ENCODE measurements at regions not wholly inside any gene's neighbourhood (a gene's known extent, or its start where the extent isn't known, plus 50 kb on each side); places are given as distances from the start of the nearest gene placed in this dataset.
"Not testable (repeated sequence)": the region's sequence is repeated elsewhere in the genome, so short reads cannot be mapped to it uniquely, and the experiment has no call there.

DNA sequence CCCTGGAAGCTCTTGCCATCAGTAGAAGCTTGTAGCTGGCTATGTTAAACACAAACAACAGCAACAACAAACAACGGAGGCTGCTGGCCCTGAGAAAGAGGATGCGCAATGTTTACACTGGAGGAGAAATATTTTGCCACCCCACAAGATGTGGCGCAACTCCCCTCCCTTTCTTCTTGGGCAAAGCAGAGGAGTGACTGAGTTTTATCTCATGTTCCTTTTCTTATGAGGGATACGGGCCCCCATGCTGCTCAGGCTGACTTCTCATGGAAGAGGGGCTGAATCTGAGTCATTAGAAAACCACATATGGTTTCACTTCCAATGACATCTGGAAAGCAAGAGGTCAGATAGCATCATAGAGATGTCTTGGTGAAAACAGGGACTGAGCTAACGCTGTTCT is 75.9 kb upstream of the HDDC2 start:
- Mint-ChIP-seq H3K27ac (no peak overlapping the region), H3K36me3 (ENCODE audit: low read depth) (no peaks in the 10 kb centered on the region), H3K27me3 (ENCODE audit: low read depth) (peaks cover 25% of the 10 kb centered on the region), H3K4me3 (no peak overlapping the region), H3K9me3 (no peaks in the 10 kb centered on the region), H3K4me1 (ENCODE audit: low read depth) (no peaks in the 10 kb centered on the region)
- intact Hi-C loops (cut with micrococcal nuclease), result no loop called here
- no peak for DNase-seq
- CTCF ChIA-PET, result no interaction called here

DNA sequence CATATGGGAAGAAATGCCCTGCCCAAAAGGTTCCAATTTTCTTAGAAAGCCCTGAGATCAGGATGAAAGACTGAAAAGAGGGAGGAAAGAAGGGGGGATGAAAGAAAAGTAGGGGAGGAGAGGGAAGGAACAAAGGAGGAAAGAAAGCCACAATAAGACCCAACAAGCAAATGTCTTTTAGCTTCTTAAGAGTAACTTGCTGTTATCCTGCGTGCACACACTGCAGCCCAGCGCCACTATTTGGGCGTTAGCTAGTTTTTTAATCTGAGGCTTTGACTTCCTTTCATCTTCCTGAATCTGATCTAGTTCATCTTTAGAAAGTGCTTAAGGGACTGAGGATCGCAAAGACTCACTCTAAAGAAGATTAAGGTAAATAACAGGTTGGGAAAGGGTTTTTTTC is 77.4 kb upstream of the HDDC2 start:
- intact Hi-C loops (cut with micrococcal nuclease), result no loop called here
- Mint-ChIP-seq H3K4me3 (no peak overlapping the region), H3K4me1 (ENCODE audit: low read depth) (no peaks in the 10 kb centered on the region), H3K9me3 (no peaks in the 10 kb centered on the region), H3K27ac (no peak overlapping the region), H3K27me3 (ENCODE audit: low read depth) (peaks cover 23% of the 10 kb centered on the region), H3K36me3 (ENCODE audit: low read depth) (no peaks in the 10 kb centered on the region)
- DNase-seq, result no peak
- CTCF ChIA-PET, result no interaction called here

GRCh38 chr6:125380474-125380873 is 78.7 kb upstream of the HDDC2 start:
- Mint-ChIP-seq H3K4me3 (no peak overlapping the region), H3K36me3 (ENCODE audit: low read depth) (no peaks in the 10 kb centered on the region), H3K27me3 (ENCODE audit: low read depth) (peaks cover 18% of the 10 kb centered on the region), H3K27ac (no peak overlapping the region), H3K9me3 (no peaks in the 10 kb centered on the region), H3K4me1 (ENCODE audit: low read depth) (no peaks in the 10 kb centered on the region)
- CTCF ChIA-PET, result no interaction called here
- DNase-seq, result no peak
- intact Hi-C loops (cut with micrococcal nuclease), result no loop called here

DNA sequence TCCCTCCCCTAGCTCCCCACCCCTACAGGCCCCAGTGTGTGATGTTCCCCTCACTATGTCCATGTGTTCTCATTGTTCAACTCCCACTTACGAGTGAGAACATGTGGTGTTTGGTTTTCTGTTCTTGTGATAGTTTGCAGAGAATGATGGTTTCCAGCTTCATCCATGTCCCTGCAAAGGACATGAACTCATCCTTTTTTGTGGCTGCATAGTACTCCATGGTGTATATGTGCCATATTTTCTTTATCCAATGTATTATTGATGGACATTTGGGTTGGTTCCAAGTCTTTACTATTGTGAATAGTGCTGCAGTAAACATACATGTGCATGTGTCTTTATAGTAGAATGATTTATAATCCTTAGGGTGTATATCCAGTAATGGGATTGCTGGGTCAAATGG is 84.6 kb upstream of the HDDC2 start:
- H3K4me1 Mint-ChIP-seq (ENCODE audit: low read depth); H3K4me3 Mint-ChIP-seq; CTCF ChIA-PET; H3K27ac Mint-ChIP-seq; DNase-seq; H3K36me3 Mint-ChIP-seq (ENCODE audit: low read depth); intact Hi-C loops (cut with micrococcal nuclease); H3K9me3 Mint-ChIP-seq: not testable (repeated sequence)
- peaks cover 11% of the 10 kb centered on the region for H3K27me3 Mint-ChIP-seq (ENCODE audit: low read depth)

DNA sequence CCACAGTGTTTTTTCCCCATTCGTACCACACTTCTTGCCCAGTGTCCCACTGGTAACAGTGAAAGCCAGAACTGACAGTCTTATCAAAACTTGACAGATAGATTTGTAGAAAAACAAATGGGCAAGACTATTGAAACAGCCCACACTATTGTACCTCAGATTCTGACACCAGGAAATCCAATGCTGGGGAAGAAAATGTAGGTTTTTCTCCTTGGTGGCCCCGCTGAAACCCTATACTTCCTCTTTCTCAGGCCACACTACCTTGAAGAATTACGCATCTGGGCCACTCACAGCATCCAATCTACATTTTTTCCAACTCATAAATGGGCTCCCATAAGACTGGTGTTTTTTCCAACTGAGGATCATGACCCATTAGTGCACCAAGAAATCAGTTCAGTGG is 90.9 kb upstream of the HDDC2 start:
- Mint-ChIP-seq H3K27ac (no peak overlapping the region), H3K36me3 (ENCODE audit: low read depth) (no peaks in the 10 kb centered on the region), H3K27me3 (ENCODE audit: low read depth) (peaks cover 16% of the 10 kb centered on the region), H3K4me1 (ENCODE audit: low read depth) (no peaks in the 10 kb centered on the region), H3K9me3 (no peaks in the 10 kb centered on the region), H3K4me3 (no peak overlapping the region)
- no peak for DNase-seq
- intact Hi-C loops (cut with micrococcal nuclease), result no loop called here
- CTCF ChIA-PET, result interaction anchor here (0.5 kb wide), 1 partner anchor 18 kb away, joined by 6 read pairs; no protein-coding TSS in a partner anchor

GRCh38 chr6:125393449-125393858 is 91.7 kb upstream of the HDDC2 start:
- Mint-ChIP-seq H3K9me3 (no peaks in the 10 kb centered on the region), H3K36me3 (ENCODE audit: low read depth) (no peaks in the 10 kb centered on the region), H3K4me3 (no peak overlapping the region), H3K4me1 (ENCODE audit: low read depth) (no peaks in the 10 kb centered on the region), H3K27ac (no peak overlapping the region), H3K27me3 (ENCODE audit: low read depth) (peaks cover 20% of the 10 kb centered on the region)
- CTCF ChIA-PET, result interaction anchor here (0.5 to 0.6 kb wide), 3 partner anchors 19 to 197 kb away, joined by 3 to 6 read pairs (median 5); no protein-coding TSS in a partner anchor
- intact Hi-C loops (cut with micrococcal nuclease), result no loop called here
- DNase-seq, result no peak

DNA sequence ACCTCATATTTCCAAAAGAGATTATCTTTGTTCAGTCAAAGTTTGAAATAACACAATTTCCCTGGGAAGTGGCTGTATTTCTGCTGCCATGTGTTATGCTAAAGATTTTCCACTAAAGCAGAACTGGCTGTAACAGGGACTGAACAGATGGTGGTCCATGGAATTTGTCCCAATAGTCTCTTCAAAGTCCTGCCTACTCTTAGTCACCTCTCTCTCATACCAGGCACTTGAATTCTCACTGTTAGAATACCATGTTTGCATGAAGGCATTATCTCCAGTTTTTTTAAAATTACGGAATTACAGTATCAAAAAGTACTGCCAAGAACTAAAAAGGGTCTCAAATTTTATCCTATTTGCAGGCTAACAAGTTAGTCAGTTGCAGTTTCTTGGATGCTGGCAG is 105.0 kb upstream of the HDDC2 start:
- no peak overlapping the region for H3K4me3 Mint-ChIP-seq
- H3K27me3 Mint-ChIP-seq (ENCODE audit: low read depth), result peaks cover 12% of the 10 kb centered on the region
- DNase-seq, result no peak
- H3K36me3 Mint-ChIP-seq (ENCODE audit: low read depth), result no peaks in the 10 kb centered on the region
- H3K9me3 Mint-ChIP-seq, result peaks cover 3% of the 10 kb centered on the region
- intact Hi-C loops (cut with micrococcal nuclease), result no loop called here
- H3K27ac Mint-ChIP-seq, result no peak overlapping the region
- no peaks in the 10 kb centered on the region for H3K4me1 Mint-ChIP-seq (ENCODE audit: low read depth)
- CTCF ChIA-PET, result no interaction called here

GRCh38 chr6:125414507-125414906 is 112.7 kb upstream of the HDDC2 start:
- H3K27me3 Mint-ChIP-seq (ENCODE audit: low read depth), result peaks cover 4% of the 10 kb centered on the region
- peaks cover 1% of the 10 kb centered on the region for H3K9me3 Mint-ChIP-seq
- H3K4me1 Mint-ChIP-seq (ENCODE audit: low read depth), result no peaks in the 10 kb centered on the region
- intact Hi-C loops (cut with micrococcal nuclease), result no loop called here
- H3K4me3 Mint-ChIP-seq, result no peak overlapping the region
- H3K36me3 Mint-ChIP-seq (ENCODE audit: low read depth), result no peaks in the 10 kb centered on the region
- no peak for DNase-seq
- CTCF ChIA-PET, result no interaction called here
- no peak overlapping the region for H3K27ac Mint-ChIP-seq

- intact Hi-C loops (cut with micrococcal nuclease), result no loop called here
- Mint-ChIP-seq H3K27me3 (ENCODE audit: low read depth) (peaks cover 2% of the 10 kb centered on the region), H3K36me3 (ENCODE audit: low read depth) (no peaks in the 10 kb centered on the region), H3K9me3 (peaks cover 1% of the 10 kb centered on the region), H3K27ac (no peak overlapping the region), H3K4me1 (ENCODE audit: low read depth) (no peaks in the 10 kb centered on the region), H3K4me3 (no peak overlapping the region)
- no peak for DNase-seq
- CTCF ChIA-PET, result no interaction called here
Observed at GRCh38 chr6:125415913-125416312, 114.1 kb upstream of the HDDC2 start.

DNA sequence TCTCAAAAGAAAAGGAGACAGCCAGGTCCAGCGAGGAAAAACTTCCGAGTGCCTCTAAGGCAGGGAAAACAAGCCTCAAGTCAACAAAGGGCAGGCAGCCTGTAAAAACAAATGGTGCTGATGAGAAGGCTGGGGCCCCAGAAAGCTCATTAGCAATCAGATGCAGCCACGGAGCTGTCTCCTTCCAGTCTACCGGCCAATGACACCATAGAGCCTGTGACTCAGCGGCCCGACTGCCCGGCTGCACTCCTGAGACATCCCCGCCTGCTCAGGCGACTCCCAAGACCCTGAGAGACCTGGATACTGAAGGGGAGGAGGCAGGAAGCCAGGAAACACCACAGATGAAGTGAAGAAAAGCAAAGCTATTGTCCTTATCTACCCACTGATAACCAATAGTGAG is 120.1 kb upstream of the HDDC2 start:
- H3K9me3 Mint-ChIP-seq, result no peaks in the 10 kb centered on the region
- no peaks in the 10 kb centered on the region for H3K4me1 Mint-ChIP-seq (ENCODE audit: low read depth)
- no peak overlapping the region for H3K4me3 Mint-ChIP-seq
- no peaks in the 10 kb centered on the region for H3K27me3 Mint-ChIP-seq (ENCODE audit: low read depth)
- H3K27ac Mint-ChIP-seq, result no peak overlapping the region
- CTCF ChIA-PET, result no interaction called here
- DNase-seq, result no peak
- H3K36me3 Mint-ChIP-seq (ENCODE audit: low read depth), result no peaks in the 10 kb centered on the region
- intact Hi-C loops (cut with micrococcal nuclease), result no loop called here

DNA sequence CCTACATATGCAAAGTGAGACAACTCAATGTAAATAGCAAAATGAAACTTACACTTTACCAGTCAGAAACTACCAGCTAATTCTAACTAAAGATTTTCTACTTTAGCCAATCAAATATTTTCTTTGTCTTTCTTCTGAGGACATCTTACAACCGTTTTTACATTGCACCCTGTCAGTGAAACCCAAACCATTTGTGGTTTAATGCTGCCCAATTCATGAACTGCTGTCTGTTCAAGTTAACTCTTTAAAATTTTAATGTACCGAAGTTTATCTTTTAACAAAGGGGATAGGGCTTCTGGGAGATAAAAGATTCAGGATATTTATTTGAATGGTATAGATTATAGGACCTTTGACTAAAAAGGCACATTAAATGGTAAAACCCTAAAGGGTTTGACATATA is 121.3 kb upstream of the HDDC2 start:
- Mint-ChIP-seq H3K27me3 (ENCODE audit: low read depth) (peaks cover 1% of the 10 kb centered on the region), H3K4me1 (ENCODE audit: low read depth) (no peaks in the 10 kb centered on the region), H3K4me3 (no peak overlapping the region), H3K36me3 (ENCODE audit: low read depth) (no peaks in the 10 kb centered on the region), H3K9me3 (no peaks in the 10 kb centered on the region), H3K27ac (no peak overlapping the region)
- CTCF ChIA-PET, result no interaction called here
- intact Hi-C loops (cut with micrococcal nuclease), result no loop called here
- no peak for DNase-seq

DNA sequence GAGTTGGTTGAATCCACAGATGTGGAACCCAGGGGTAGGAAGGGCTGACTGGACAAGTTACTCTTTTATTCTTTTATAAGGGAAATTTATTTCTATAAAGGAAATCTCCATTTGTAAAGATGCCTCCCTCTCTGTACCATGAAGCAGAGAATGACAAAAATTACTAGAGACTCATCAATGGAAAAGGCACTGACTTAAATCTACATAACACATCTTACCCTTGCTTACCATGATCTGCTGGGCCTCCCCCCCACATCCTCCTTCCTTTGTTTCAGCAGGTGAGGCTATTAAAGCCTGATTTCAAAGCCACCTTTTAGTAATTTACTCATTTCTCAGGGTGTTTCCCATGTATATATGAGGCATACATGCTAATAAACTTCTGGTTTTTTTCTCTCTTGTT is 130.2 kb upstream of the HDDC2 start:
- CTCF ChIA-PET, result no interaction called here
- Mint-ChIP-seq H3K27me3 (ENCODE audit: low read depth) (peaks cover 13% of the 10 kb centered on the region), H3K9me3 (peaks cover 2% of the 10 kb centered on the region), H3K4me1 (ENCODE audit: low read depth) (no peaks in the 10 kb centered on the region), H3K36me3 (ENCODE audit: low read depth) (no peaks in the 10 kb centered on the region), H3K27ac (no peak overlapping the region), H3K4me3 (no peak overlapping the region)
- no peak for DNase-seq
- intact Hi-C loops (cut with micrococcal nuclease), result no loop called here

DNA sequence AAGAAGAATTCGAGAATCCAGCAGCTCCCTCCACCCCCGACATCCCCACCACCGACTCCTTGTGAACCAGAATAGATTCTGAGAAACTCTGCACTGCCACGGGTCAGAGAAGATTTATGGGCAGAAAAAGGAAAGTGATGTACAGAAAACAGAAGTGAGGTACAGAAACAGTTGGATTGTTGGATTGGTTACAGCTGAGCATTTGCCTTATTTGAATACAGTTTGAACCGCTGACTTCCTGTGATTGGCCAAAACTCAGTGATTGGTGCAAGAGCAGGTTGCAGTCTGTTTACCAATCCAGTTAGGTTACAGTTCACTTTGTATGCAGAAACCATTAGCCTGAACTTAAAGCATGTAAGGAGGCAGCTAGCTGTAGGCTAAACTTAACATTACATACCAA is 131.2 kb upstream of the HDDC2 start:
- Mint-ChIP-seq H3K36me3 (ENCODE audit: low read depth) (no peaks in the 10 kb centered on the region), H3K27me3 (ENCODE audit: low read depth) (peaks cover 13% of the 10 kb centered on the region), H3K4me3 (no peak overlapping the region), H3K4me1 (ENCODE audit: low read depth) (no peaks in the 10 kb centered on the region), H3K9me3 (peaks cover 2% of the 10 kb centered on the region), H3K27ac (no peak overlapping the region)
- DNase-seq, result no peak
- CTCF ChIA-PET, result no interaction called here
- intact Hi-C loops (cut with micrococcal nuclease), result no loop called here

- Mint-ChIP-seq H3K4me1 (ENCODE audit: low read depth) (no peaks in the 10 kb centered on the region), H3K9me3 (no peaks in the 10 kb centered on the region), H3K27me3 (ENCODE audit: low read depth) (peaks cover 9% of the 10 kb centered on the region), H3K36me3 (ENCODE audit: low read depth) (no peaks in the 10 kb centered on the region), H3K4me3 (no peak overlapping the region), H3K27ac (no peak overlapping the region)
- no peak for DNase-seq
- CTCF ChIA-PET, result no interaction called here
- intact Hi-C loops (cut with micrococcal nuclease), result no loop called here
Observed at GRCh38 chr6:125434760-125435159, 133.0 kb upstream of the HDDC2 start.
